Inflammatory macrophage (primary cell): ENCODE measurements at regions not wholly inside any gene's neighbourhood (a gene's known extent, or its start where the extent isn't known, plus 50 kb on each side); places are given as distances from the start of the nearest gene placed in this dataset.

Experiments used
- DNase-seq, 2 donors: peaks; one replicate each; pipeline ENCODE4 v3.0.0-alpha.2; 2020 to 2022

- DNase-seq, result no peak
Measured at GRCh38 chr1:37393173-37394120, 80.9 kb upstream of the ZC3H12A start.

GRCh38 chr1:37394574-37395464, 79.6 kb upstream of the ZC3H12A start:
- no peak for DNase-seq

- no peak for DNase-seq
Measured at GRCh38 chr1:37398096-37398495, 76.3 kb upstream of the ZC3H12A start.

GRCh38 chr1:37399205-37399604, 75.2 kb upstream of the ZC3H12A start:
- no peak for DNase-seq

- no peak for DNase-seq
Measured at GRCh38 chr1:37399830-37400464, 74.4 kb upstream of the ZC3H12A start.

- DNase-seq, result no peak
Measured at GRCh38 chr1:37400466-37401225, 73.7 kb upstream of the ZC3H12A start.

- no peak for DNase-seq
Measured at GRCh38 chr1:37403166-37403565, 71.2 kb upstream of the ZC3H12A start.

- no peak for DNase-seq
Measured at GRCh38 chr1:37404711-37405110, 69.7 kb upstream of the ZC3H12A start.

- peak; percentile 2 to 14 for DNase-seq
Measured at GRCh38 chr1:37410105-37410504, 64.3 kb upstream of the ZC3H12A start.

- DNase-seq, result peak in 1 of 2 donors; percentile 49
Measured at GRCh38 chr1:37410815-37411214, 63.6 kb upstream of the ZC3H12A start.

- no peak for DNase-seq
Measured at GRCh38 chr1:37415611-37416244, 58.7 kb upstream of the ZC3H12A start.

- no peak for DNase-seq
Measured at GRCh38 chr1:37420456-37420855, 53.9 kb upstream of the ZC3H12A start.

- DNase-seq, result no peak
Measured at GRCh38 chr1:37423810-37424209, 50.6 kb upstream of the ZC3H12A start.

- no peak for DNase-seq
Measured at GRCh38 chr1:37424523-37424922, 49.9 kb upstream of the ZC3H12A start.
